ENCODE measurements at regions not wholly inside any gene's neighbourhood (a gene's known extent, or its start where the extent isn't known, plus 50 kb on each side); places are given as distances from the start of the nearest gene placed in this dataset.

DNA sequence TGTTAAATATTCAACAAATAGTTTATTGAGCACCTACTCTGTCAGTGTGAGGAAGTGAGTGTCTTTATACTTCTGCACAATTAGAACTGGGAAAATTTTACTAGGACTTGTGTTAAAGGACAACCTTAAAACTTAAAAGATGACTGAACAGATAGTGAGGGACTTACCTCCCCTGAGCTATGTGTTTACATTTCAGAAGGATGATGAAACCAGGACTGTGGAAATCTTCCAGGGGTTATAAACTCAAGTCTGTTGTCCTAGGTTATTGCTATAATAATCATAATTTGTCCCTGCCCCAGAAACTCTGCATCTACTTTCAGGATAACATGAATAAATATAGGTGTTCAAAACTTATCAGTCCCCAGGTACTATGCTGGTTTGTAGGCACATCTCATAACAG lies 261.0 kb upstream of the MKLN1 start:
- TF ChIP-seq, protein P1, sequence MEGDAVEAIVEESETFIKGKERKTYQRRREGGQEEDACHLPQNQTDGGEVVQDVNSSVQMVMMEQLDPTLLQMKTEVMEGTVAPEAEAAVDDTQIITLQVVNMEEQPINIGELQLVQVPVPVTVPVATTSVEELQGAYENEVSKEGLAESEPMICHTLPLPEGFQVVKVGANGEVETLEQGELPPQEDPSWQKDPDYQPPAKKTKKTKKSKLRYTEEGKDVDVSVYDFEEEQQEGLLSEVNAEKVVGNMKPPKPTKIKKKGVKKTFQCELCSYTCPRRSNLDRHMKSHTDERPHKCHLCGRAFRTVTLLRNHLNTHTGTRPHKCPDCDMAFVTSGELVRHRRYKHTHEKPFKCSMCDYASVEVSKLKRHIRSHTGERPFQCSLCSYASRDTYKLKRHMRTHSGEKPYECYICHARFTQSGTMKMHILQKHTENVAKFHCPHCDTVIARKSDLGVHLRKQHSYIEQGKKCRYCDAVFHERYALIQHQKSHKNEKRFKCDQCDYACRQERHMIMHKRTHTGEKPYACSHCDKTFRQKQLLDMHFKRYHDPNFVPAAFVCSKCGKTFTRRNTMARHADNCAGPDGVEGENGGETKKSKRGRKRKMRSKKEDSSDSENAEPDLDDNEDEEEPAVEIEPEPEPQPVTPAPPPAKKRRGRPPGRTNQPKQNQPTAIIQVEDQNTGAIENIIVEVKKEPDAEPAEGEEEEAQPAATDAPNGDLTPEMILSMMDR (optimal IDR thresholded peaks at IDR 0.05 in 1 of 3, IDR thresholded peaks at IDR 0.05 in 1 of 3, conservative IDR thresholded peaks at IDR 0.05 in 1 of 3; ENCODE audit: extremely low read depth in 1 of 3, insufficient read depth in 2 of 3, low read length in 3 of 3), result no peak
- TF ChIP-seq EZH2 (IDR thresholded peaks at IDR 0.05; ENCODE audit: low read length), result no peak

Measured in keratinocyte (primary cell).